ENCODE measurements at regions not wholly inside any gene's neighbourhood (a gene's known extent, or its start where the extent isn't known, plus 50 kb on each side); places are given as distances from the start of the nearest gene placed in this dataset.

DNA sequence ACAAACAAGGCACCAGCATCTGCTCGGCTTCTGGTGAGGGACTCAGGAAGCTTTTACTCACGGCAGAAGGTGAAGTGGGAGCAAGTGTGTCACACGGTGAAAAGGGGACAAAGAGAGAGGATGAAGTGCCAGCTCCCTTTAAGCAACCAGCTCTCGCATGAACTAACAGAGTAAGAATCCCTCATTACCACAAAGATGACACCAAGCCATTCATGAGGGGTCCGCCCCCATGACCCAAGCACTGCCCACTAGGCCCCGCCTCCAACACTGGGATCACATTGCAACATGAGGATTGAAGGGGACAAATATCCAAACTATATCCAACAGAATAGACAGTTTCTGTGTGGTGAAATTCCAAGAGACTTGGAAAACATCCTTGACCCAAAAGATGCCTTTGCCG lies 198.2 kb upstream of the POU2AF2 start:
- H3K4me3 Mint-ChIP-seq: no peak overlapping the region
- intact Hi-C loops (cut with DNase I, micrococcal nuclease): no loop called here

DNA sequence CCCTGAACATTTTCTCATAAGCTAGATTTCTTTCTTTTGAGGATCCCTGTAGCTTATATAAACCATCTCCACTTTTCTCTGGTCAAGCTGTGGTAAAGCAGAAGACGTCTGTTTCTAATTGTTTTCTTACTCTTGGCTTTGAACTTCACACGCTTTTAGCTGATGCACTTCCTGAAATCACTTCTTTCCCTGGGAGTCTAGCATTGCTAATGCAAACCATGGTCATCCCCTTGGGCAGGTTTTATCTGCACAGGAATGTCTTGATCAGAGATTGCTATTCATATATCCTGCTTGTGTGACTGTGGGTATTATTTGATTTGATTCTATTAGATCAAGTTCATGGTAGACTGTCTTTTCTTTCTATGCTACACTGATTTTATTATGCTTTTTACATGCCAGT lies 199.2 kb upstream of the POU2AF2 start:
- intact Hi-C loops (cut with DNase I, micrococcal nuclease): no loop called here
- no peak for ATAC-seq
- H3K27ac Mint-ChIP-seq: no peak overlapping the region

More for the DNA sequence above, 198.2 kb upstream of the POU2AF2 start:
- no peaks in the 10 kb centered on the region for H3K9me3 Mint-ChIP-seq (ENCODE audit: low read depth)
- no peak for DNase-seq
- H3K27ac Mint-ChIP-seq: no peak overlapping the region
- H3K36me3 Mint-ChIP-seq (ENCODE audit: low read depth): no peaks in the 10 kb centered on the region
- ChIA-PET POLR2A (no interaction called here), CTCF (no interaction called here)
- no peak for ATAC-seq
- H3K27me3 Mint-ChIP-seq: peaks cover 3% of the 10 kb centered on the region
- H3K4me1 Mint-ChIP-seq: no peaks in the 10 kb centered on the region

GRCh38 chr11:111045874-111046273 lies 199.7 kb upstream of the POU2AF2 start:
- no peak for ATAC-seq
- Mint-ChIP-seq H3K9me3 (ENCODE audit: low read depth) (no peaks in the 10 kb centered on the region), H3K27ac (no peak overlapping the region), H3K36me3 (ENCODE audit: low read depth) (no peaks in the 10 kb centered on the region), H3K27me3 (peaks cover 3% of the 10 kb centered on the region), H3K4me1 (no peaks in the 10 kb centered on the region), H3K4me3 (no peak overlapping the region)
- CTCF ChIA-PET: interaction anchor here (0.6 to 0.7 kb wide), 2 partner anchors 39 to 472 kb away, joined by 3 read pairs; no protein-coding TSS in a partner anchor
- POLR2A ChIA-PET: no interaction called here
- intact Hi-C loops (cut with DNase I, micrococcal nuclease): no loop called here
- DNase-seq: no peak

More for the DNA sequence above, 199.2 kb upstream of the POU2AF2 start:
- ChIA-PET POLR2A (no interaction called here), CTCF (interaction anchor here (0.7 kb wide), 1 partner anchor 39 kb away, joined by 3 read pairs; no protein-coding TSS in a partner anchor)
- Mint-ChIP-seq H3K27me3 (peaks cover 3% of the 10 kb centered on the region), H3K36me3 (ENCODE audit: low read depth) (no peaks in the 10 kb centered on the region), H3K4me1 (no peaks in the 10 kb centered on the region), H3K9me3 (ENCODE audit: low read depth) (no peaks in the 10 kb centered on the region), H3K4me3 (no peak overlapping the region)
- no peak for DNase-seq

GRCh38 chr11:111045407-111045803 lies 200.1 kb upstream of the POU2AF2 start:
- no peaks in the 10 kb centered on the region for H3K4me1 Mint-ChIP-seq
- CTCF ChIA-PET: interaction anchor here (0.6 kb wide), 1 partner anchor 471 kb away, joined by 3 read pairs; no protein-coding TSS in a partner anchor
- H3K27me3 Mint-ChIP-seq: peaks cover 3% of the 10 kb centered on the region
- POLR2A ChIA-PET: no interaction called here
- no peaks in the 10 kb centered on the region for H3K36me3 Mint-ChIP-seq (ENCODE audit: low read depth)
- intact Hi-C loops (cut with DNase I, micrococcal nuclease): no loop called here
- no peak overlapping the region for H3K4me3 Mint-ChIP-seq
- no peaks in the 10 kb centered on the region for H3K9me3 Mint-ChIP-seq (ENCODE audit: low read depth)
- H3K27ac Mint-ChIP-seq: no peak overlapping the region
- ATAC-seq: no peak
- no peak for DNase-seq

DNA sequence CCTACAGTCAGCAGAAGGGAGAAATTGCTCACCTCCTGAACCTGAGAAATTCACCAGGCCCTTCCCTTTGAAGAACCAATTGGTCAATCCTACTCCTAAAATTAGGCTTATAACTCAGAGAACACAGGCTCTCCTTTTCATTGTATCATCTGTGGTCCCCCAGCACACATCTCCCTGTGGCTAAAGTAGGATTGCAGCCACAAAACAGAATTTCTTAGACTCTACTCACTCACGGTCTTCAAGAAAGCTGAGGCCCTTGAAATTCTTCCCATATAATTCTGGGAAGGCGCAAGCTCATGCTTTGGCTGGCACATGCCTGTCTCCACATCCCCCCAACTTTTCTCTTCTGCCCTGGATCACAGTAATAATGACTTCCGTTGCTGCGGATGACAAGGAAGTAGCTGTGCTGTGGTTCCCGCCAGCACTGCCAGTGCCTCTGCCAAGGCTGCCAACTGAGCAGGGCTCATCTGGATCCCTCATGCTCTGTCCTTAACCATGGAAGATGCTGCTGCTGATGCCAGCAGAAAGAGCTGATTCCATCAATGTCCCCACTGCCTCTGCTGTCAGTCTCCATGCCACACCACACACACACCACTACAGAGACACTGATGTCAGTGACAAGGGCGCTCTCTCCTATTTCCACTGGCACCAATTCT lies 200.6 kb upstream of the POU2AF2 start:
- ATAC-seq: no peak

GRCh38 chr11:111039982-111040381 lies 205.5 kb upstream of the POU2AF2 start:
- H3K9me3 Mint-ChIP-seq (ENCODE audit: low read depth): peaks cover 9% of the 10 kb centered on the region
- POLR2A ChIA-PET: no interaction called here
- H3K4me1 Mint-ChIP-seq: no peaks in the 10 kb centered on the region
- intact Hi-C loops (cut with DNase I, micrococcal nuclease): no loop called here
- no peak overlapping the region for H3K27ac Mint-ChIP-seq
- CTCF ChIA-PET: no interaction called here
- no peak overlapping the region for H3K4me3 Mint-ChIP-seq
- H3K27me3 Mint-ChIP-seq: peaks cover 3% of the 10 kb centered on the region
- H3K36me3 Mint-ChIP-seq (ENCODE audit: low read depth): no peaks in the 10 kb centered on the region
- no peak for DNase-seq
- no peak for ATAC-seq

More for the DNA sequence above, 200.6 kb upstream of the POU2AF2 start:
- no peak for DNase-seq
- intact Hi-C loops (cut with DNase I, micrococcal nuclease): no loop called here
- ChIA-PET POLR2A (no interaction called here), CTCF (no interaction called here)
- H3K36me3 Mint-ChIP-seq (ENCODE audit: low read depth): no peaks in the 10 kb centered on the region
- no peak overlapping the region for H3K4me3 Mint-ChIP-seq
- no peak overlapping the region for H3K27ac Mint-ChIP-seq
- H3K4me1 Mint-ChIP-seq: no peaks in the 10 kb centered on the region
- H3K27me3 Mint-ChIP-seq: peaks cover 3% of the 10 kb centered on the region
- no peaks in the 10 kb centered on the region for H3K9me3 Mint-ChIP-seq (ENCODE audit: low read depth)

DNA sequence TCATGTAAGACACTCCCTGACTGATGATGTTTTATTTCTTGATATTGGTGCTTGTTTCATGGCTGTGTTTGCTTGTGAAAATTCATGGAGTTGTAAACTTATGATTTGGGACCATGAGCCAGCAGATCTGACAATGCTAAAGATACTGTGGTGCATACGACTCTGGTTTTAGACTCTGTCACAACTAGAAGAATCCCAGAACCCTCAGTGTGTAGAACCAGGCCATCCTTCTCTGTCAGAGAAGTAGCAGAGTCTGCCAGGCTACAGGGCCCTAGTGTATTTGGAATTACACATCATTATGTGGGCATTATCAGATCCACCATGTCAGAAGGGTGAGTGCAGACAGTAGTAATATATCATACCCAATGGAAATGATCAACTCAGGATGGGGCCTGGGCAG lies 209.8 kb upstream of the POU2AF2 start:
- no peaks in the 10 kb centered on the region for H3K27me3 Mint-ChIP-seq
- peaks cover 9% of the 10 kb centered on the region for H3K9me3 Mint-ChIP-seq (ENCODE audit: low read depth)

GRCh38 chr11:111026241-111026640 lies 219.3 kb upstream of the POU2AF2 start:
- Mint-ChIP-seq H3K4me3 (no peak overlapping the region), H3K36me3 (ENCODE audit: low read depth) (no peaks in the 10 kb centered on the region), H3K27ac (no peak overlapping the region), H3K4me1 (no peaks in the 10 kb centered on the region), H3K27me3 (peaks cover 13% of the 10 kb centered on the region), H3K9me3 (ENCODE audit: low read depth) (peaks cover 11% of the 10 kb centered on the region)
- ChIA-PET CTCF (interaction anchor here (0.7 kb wide), 1 partner anchor 375 kb away, joined by 4 read pairs; no protein-coding TSS in a partner anchor), POLR2A (no interaction called here)
- intact Hi-C loops (cut with DNase I, micrococcal nuclease): no loop called here
- DNase-seq (no peak), ATAC-seq (no peak)

More for the DNA sequence above, 209.8 kb upstream of the POU2AF2 start:
- H3K4me1 Mint-ChIP-seq: no peaks in the 10 kb centered on the region
- ChIA-PET POLR2A (no interaction called here), CTCF (no interaction called here)
- H3K4me3 Mint-ChIP-seq: no peak overlapping the region
- intact Hi-C loops (cut with DNase I, micrococcal nuclease): no loop called here
- H3K36me3 Mint-ChIP-seq (ENCODE audit: low read depth): no peaks in the 10 kb centered on the region
- ATAC-seq: no peak
- no peak overlapping the region for H3K27ac Mint-ChIP-seq
- DNase-seq: no peak

- peaks cover 1% of the 10 kb centered on the region for H3K9me3 Mint-ChIP-seq (ENCODE audit: low read depth)
- ChIA-PET CTCF (interaction anchor here (0.5 kb wide), 1 partner anchor 28 kb away, joined by 4 read pairs; no protein-coding TSS in a partner anchor), POLR2A (no interaction called here)
- no peaks in the 10 kb centered on the region for H3K36me3 Mint-ChIP-seq (ENCODE audit: low read depth)
- no peak for ATAC-seq
- no peaks in the 10 kb centered on the region for H3K4me1 Mint-ChIP-seq
- intact Hi-C loops (cut with DNase I, micrococcal nuclease): no loop called here
- H3K27me3 Mint-ChIP-seq: peaks cover 9% of the 10 kb centered on the region
- DNase-seq: no peak
- H3K4me3 Mint-ChIP-seq: no peak overlapping the region
- H3K27ac Mint-ChIP-seq: no peak overlapping the region
Observed at GRCh38 chr11:111021131-111021530, 224.4 kb upstream of the POU2AF2 start.

DNA sequence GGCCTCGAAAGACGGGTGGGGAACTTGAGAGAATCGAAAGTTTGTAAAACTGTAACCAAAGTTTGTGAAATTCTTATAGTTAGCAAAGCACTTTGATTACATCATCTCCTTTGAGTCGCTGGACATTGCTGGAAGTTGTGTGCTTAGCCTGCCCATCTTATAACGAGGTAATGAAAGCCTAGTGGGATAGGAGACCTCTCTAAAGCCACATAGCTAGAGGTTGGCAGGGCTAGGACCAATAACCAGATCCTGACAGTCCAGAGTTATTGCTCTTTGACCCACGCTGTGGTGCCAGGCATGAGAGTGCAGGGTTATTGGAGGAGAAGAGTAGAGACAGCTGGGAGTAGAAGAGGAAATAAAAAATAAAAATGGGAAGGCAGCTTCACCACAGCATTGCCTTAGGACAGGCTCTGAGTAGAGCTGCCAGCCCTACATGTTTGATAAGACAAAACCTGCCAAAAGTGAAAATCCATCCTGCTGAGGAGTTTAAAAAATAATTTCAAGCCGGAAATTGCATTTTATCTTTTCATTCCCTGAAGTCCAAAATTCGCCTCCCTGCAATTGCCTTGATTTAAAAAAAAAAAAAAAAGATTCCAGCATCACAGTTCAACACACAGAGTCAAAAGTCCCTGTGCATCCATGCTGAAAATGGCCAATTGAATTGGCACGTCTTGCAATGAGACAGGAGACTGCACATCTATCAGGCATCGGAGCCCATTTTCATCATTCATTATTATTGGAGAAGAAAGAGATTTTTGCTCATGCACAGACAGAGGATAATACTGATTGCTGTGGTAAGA lies 225.5 kb upstream of the POU2AF2 start:
- no peak for ATAC-seq
- Mint-ChIP-seq H3K4me3 (no peak overlapping the region), H3K27ac (no peak overlapping the region), H3K9me3 (ENCODE audit: low read depth) (no peaks in the 10 kb centered on the region), H3K27me3 (peaks cover 3% of the 10 kb centered on the region), H3K36me3 (ENCODE audit: low read depth) (no peaks in the 10 kb centered on the region), H3K4me1 (no peaks in the 10 kb centered on the region)
- DNase-seq: no peak
- intact Hi-C loops (cut with DNase I, micrococcal nuclease): no loop called here
- ChIA-PET POLR2A (no interaction called here), CTCF (interaction anchor here (0.5 kb wide), 2 partner anchors 27 to 934 kb away, joined by 3 to 4 read pairs; no protein-coding TSS in a partner anchor)

GRCh38 chr11:111019451-111019850 lies 226.1 kb upstream of the POU2AF2 start:
- Mint-ChIP-seq H3K4me3 (no peak overlapping the region), H3K36me3 (ENCODE audit: low read depth) (no peaks in the 10 kb centered on the region), H3K9me3 (ENCODE audit: low read depth) (no peaks in the 10 kb centered on the region), H3K27me3 (peaks cover 3% of the 10 kb centered on the region), H3K4me1 (no peaks in the 10 kb centered on the region), H3K27ac (no peak overlapping the region)
- no peak for ATAC-seq
- DNase-seq: no peak
- POLR2A ChIA-PET: no interaction called here
- CTCF ChIA-PET: no interaction called here
- intact Hi-C loops (cut with DNase I, micrococcal nuclease): no loop called here

- ChIA-PET POLR2A (no interaction called here), CTCF (no interaction called here)
- Mint-ChIP-seq H3K36me3 (ENCODE audit: low read depth) (no peaks in the 10 kb centered on the region), H3K4me1 (no peaks in the 10 kb centered on the region), H3K9me3 (ENCODE audit: low read depth) (no peaks in the 10 kb centered on the region), H3K4me3 (no peak overlapping the region), H3K27me3 (peaks cover 6% of the 10 kb centered on the region), H3K27ac (no peak overlapping the region)
- intact Hi-C loops (cut with DNase I, micrococcal nuclease): no loop called here
- DNase-seq (no peak), ATAC-seq (no peak)
Observed at GRCh38 chr11:111018566-111018965, 227.0 kb upstream of the POU2AF2 start.

Data from activated CD4-positive, alpha-beta T cell treated with anti-CD3 and anti-CD28 coated beads for 36 hours (primary cell).